ENCODE measurements at regions not wholly inside any gene's neighbourhood (a gene's known extent, or its start where the extent isn't known, plus 50 kb on each side); places are given as distances from the start of the nearest gene placed in this dataset.

DNA sequence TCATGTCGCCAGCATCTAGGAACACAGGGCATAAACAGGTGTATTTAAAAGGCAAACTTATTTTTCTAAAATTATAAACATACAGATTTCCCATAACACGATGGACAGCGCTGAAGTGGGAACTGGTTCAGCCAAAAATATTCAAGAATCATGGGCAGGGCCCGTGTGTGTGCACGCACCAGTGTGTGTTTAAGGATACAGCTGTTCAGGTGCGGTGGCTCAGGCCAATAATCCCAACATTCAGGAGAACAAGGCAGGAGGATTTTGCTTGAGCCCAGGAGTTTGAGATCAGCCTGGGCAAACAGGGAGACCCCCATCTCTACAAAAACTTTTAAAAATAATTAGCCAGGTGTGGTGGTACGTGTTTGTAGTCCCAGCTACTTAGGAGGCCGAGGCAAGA, 288.6 kb upstream of the HDAC4 start:
- TF ChIP-seq SKIL (IDR thresholded peaks at IDR 0.05; ENCODE audit: low read depth, poor library complexity, severe bottlenecking) (no peak), SRF (IDR thresholded peaks at IDR 0.05; ENCODE audit: low read depth in 2 of 2, low read length in 2 of 2) (no peak), ZNF274 (IDR thresholded peaks at IDR 0.05; ENCODE audit: insufficient read depth, insufficient read length) (no peak)
- TF ChIP-seq, protein P1, sequence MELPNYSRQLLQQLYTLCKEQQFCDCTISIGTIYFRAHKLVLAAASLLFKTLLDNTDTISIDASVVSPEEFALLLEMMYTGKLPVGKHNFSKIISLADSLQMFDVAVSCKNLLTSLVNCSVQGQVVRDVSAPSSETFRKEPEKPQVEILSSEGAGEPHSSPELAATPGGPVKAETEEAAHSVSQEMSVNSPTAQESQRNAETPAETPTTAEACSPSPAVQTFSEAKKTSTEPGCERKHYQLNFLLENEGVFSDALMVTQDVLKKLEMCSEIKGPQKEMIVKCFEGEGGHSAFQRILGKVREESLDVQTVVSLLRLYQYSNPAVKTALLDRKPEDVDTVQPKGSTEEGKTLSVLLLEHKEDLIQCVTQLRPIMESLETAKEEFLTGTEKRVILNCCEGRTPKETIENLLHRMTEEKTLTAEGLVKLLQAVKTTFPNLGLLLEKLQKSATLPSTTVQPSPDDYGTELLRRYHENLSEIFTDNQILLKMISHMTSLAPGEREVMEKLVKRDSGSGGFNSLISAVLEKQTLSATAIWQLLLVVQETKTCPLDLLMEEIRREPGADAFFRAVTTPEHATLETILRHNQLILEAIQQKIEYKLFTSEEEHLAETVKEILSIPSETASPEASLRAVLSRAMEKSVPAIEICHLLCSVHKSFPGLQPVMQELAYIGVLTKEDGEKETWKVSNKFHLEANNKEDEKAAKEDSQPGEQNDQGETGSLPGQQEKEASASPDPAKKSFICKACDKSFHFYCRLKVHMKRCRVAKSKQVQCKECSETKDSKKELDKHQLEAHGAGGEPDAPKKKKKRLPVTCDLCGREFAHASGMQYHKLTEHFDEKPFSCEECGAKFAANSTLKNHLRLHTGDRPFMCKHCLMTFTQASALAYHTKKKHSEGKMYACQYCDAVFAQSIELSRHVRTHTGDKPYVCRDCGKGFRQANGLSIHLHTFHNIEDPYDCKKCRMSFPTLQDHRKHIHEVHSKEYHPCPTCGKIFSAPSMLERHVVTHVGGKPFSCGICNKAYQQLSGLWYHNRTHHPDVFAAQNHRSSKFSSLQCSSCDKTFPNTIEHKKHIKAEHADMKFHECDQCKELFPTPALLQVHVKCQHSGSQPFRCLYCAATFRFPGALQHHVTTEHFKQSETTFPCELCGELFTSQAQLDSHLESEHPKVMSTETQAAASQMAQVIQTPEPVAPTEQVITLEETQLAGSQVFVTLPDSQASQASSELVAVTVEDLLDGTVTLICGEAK (IDR thresholded peaks at IDR 0.05; ENCODE audit: borderline replicate concordance): no peak
- Histone ChIP-seq H3K36me3 (ENCODE audit: control insufficient read depth in 2 of 2, insufficient read depth in 2 of 2, low read length in 1 of 2) (no peaks in the 10 kb centered on the region), H3K27me3 (replicated peaks in 1 of 2; ENCODE audit: control insufficient read depth in 2 of 2, insufficient read depth in 2 of 2, low read length in 1 of 2) (no peaks in the 10 kb centered on the region; a peak in 2 of 4 replicates), H3K9ac (ENCODE audit: control insufficient read depth, insufficient read depth, low read length) (no peak overlapping the region), H3K4me3 (no peak overlapping the region), H3K27ac (ENCODE audit: control insufficient read depth, insufficient read depth) (no peak overlapping the region), H3K79me2 (ENCODE audit: control insufficient read depth, insufficient read depth, low read length) (no peaks in the 10 kb centered on the region), H2AFZ (ENCODE audit: control insufficient read depth, low read depth, low read length) (no peak overlapping the region), H3K9me3 (replicated peaks; ENCODE audit: control insufficient read depth, insufficient read depth, low read length) (no peaks in the 10 kb centered on the region), H4K20me1 (ENCODE audit: control insufficient read depth, insufficient read depth) (no peaks in the 10 kb centered on the region), H3K4me2 (ENCODE audit: control insufficient read depth, insufficient read depth) (no peak overlapping the region), H3K4me1 (ENCODE audit: control insufficient read depth, insufficient read depth, low read length) (no peaks in the 10 kb centered on the region)
- RAD21 ChIA-PET (ENCODE audit: unreplicated experiment): no interaction called here
- in situ Hi-C loops (cut with MboI) (no loop called here), intact Hi-C loops (cut with micrococcal nuclease; ENCODE audit: unreplicated experiment) (no loop called here)
- WGBS (ENCODE audit: insufficient coverage, insufficient replicate concordance, low lambda C conversion rate, missing lambda C conversion rate): 33% methylated on average over 8 of the region's 8 CpGs
- FAIRE-seq (no peak), ATAC-seq (no peak), DNase-seq (ENCODE audit: low read depth, low spot score) (no peak)
- CTCF ChIA-PET: no interaction called here
- SMC1A ChIA-PET (ENCODE audit: uncharacterized antibody, unreplicated experiment): no interaction called here
- no TSS peak for BruUV-seq (replicated peaks)
- POLR2A ChIA-PET: no interaction called here

Measured in GM12878 (cell line).